Thoracic aorta (tissue), 2 donors: ENCODE measurements at regions not wholly inside any gene's neighbourhood (a gene's known extent, or its start where the extent isn't known, plus 50 kb on each side); places are given as distances from the start of the nearest gene placed in this dataset.
"Not testable (repeated sequence)": the region's sequence is repeated elsewhere in the genome, so short reads cannot be mapped to it uniquely, and the experiment has no call there.

ENCODE experiments used
- ATAC-seq: fragments of 150-250 bp; one replicate; pipeline ENCODE4 v1.8.0; 2017; ENCODE audit warnings: low read depth; ENCODE audit not compliant: insufficient number of reproducible peaks, low FRiP score
- DNase-seq: peaks from one replicate; pipeline ENCODE4 v3.0.0-alpha.2; 2020; ENCODE audit warnings: low spot score
- H3K27ac ChIP-seq, 2 donors: fragments of 200-600 bp; sonication (generic); 1 replicate in 1 of 2; 2 replicates in 1 of 2; pipeline ENCODE4 v1.5.1; 2016; ENCODE audit warnings: mild to moderate bottlenecking in 2 of 2, moderate library complexity in 2 of 2
- H3K27me3 ChIP-seq: fragments of 200-600 bp; sonication (generic); replicated peaks from 2 replicates; pipeline ENCODE4 v1.6.0; 2016; ENCODE audit warnings: mild to moderate bottlenecking; ENCODE audit not compliant: insufficient read depth
- H3K36me3 ChIP-seq: fragments of 200-600 bp; sonication (generic); one replicate; pipeline ENCODE4 v1.5.1; 2016
- H3K4me1 ChIP-seq, 2 donors: fragments of 200-600 bp; sonication (generic); 1 replicate in 1 of 2; 2 replicates in 1 of 2; pipeline versions ENCODE4 v1.5.1 to v1.6.0; 2016; ENCODE audit warnings: low read depth in 2 of 2, mild to moderate bottlenecking in 1 of 2; ENCODE audit not compliant: control insufficient read depth in 1 of 2
- H3K4me3 ChIP-seq: fragments of 200-600 bp; sonication (generic); 2 replicates; pipeline ENCODE4 v1.5.1; 2016; ENCODE audit warnings: mild to moderate bottlenecking
- H3K9me3 ChIP-seq: fragments of 200-600 bp; sonication (generic); 2 replicates; pipeline ENCODE4 v1.5.1; 2016
- CTCF ChIP-seq: fragments of 200-600 bp; sonication (generic); IDR thresholded peaks from one replicate; pipeline ENCODE4 v1.5.1; 2019; ENCODE audit warnings: antibody characterized with exemption

DNA sequence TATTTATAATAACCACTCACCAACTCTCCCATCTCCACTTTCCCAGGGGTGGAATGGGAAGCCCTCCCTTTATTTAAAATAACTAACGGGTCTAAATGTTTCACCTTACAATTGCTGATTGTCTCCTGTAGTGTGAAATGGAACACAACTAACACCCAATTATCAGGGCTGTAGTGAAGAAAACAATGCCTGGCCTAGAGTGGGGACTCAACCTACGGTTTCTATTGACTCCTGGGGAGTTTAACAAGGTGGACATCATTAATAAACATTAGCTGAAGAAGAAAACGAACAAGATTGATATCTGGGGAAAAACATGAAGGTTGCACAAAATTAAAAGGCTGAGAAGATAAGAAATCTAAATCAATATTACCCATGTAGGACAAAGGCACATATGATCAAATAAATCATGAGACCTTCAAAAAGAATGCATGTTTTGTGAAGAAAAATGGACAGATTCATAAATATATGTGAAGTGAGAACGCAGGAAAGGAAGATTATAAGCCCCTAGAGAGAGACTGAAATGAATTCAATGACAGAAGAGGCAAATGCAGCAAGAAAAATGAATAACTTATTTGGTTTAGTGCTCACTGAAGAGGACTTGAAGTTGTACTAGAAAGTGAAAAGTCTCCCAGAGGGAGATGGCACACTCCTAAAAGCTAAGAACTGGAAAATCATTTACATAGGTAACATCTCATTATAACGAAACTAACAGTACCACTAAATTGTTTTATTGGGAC is 593.0 kb upstream of the AADAT start:
- no peak overlapping the region for H3K4me3 ChIP-seq
- H3K27ac ChIP-seq, result no peak overlapping the region
- H3K9me3 ChIP-seq, result no peaks in the 10 kb centered on the region
- no peaks in the 10 kb centered on the region for H3K36me3 ChIP-seq
- no peak for TF ChIP-seq CTCF
- no peaks in the 10 kb centered on the region for H3K27me3 ChIP-seq
- H3K4me1 ChIP-seq, result no peaks in the 10 kb centered on the region
- ATAC-seq (no peak), DNase-seq (no peak)

DNA sequence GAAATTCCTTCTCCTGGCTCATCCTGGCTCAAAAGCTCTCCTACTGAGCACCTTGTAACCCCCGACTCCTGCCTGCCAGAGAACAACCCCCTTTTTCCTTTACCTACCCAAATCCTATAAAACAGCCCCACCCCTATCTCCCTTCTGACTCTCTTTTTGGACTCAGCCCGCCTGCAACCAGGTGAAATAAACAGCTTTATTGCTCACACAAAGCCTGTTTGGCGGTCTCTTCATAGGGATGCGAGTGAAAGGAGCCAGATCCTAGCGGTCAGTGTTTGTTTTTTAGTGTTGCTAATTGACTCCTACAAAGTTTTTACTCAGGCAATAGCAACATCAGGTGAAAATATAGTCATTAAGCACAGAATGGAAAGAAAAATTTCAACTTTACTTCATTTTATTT is 592.3 kb upstream of the AADAT start:
- not testable (repeated sequence) for H3K4me3 ChIP-seq, H3K9me3 ChIP-seq, DNase-seq, H3K27me3 ChIP-seq, H3K4me1 ChIP-seq, ATAC-seq, H3K36me3 ChIP-seq, H3K27ac ChIP-seq

GRCh38 chr4:170675568-170676262 is 586.0 kb upstream of the AADAT start:
- ATAC-seq (no peak), DNase-seq (no peak)
- no peaks in the 10 kb centered on the region for H3K9me3 ChIP-seq
- H3K27me3 ChIP-seq, result no peaks in the 10 kb centered on the region
- peaks cover 14 to 31% of the 10 kb centered on the region in 2 donors for H3K4me1 ChIP-seq
- TF ChIP-seq CTCF, result no peak
- no peak overlapping the region for H3K27ac ChIP-seq
- no peak overlapping the region for H3K4me3 ChIP-seq
- H3K36me3 ChIP-seq, result no peaks in the 10 kb centered on the region

DNA sequence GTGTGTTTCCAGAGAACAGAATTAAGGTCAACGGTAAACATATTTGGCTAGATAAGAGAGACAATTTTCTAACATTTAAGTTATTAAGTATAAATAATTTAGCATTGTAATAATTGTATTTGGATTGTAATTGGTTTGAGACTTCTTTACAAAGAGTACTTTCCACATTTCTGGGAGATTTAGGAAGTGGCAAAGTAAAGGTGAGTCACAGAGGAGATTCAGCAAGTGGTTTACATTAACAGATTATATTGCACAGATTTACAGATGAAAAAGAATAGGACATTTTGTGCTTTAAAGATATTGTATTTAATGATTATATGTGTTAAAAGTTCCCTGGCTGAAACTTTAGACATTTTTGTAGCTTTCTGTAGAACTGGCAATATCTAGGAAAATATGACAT is 584.4 kb upstream of the AADAT start:
- DNase-seq (no peak), ATAC-seq (no peak)
- Histone ChIP-seq H3K27me3 (no peaks in the 10 kb centered on the region), H3K4me1 (peaks cover 17 to 31% of the 10 kb centered on the region in 2 donors), H3K9me3 (no peaks in the 10 kb centered on the region), H3K27ac (peak overlapping the region; percentile 20 to 35), H3K4me3 (no peak overlapping the region), H3K36me3 (no peaks in the 10 kb centered on the region)
- TF ChIP-seq CTCF, result no peak

GRCh38 chr4:170672381-170672965 is 582.7 kb upstream of the AADAT start:
- H3K27me3 ChIP-seq, result no peaks in the 10 kb centered on the region
- no peaks in the 10 kb centered on the region for H3K36me3 ChIP-seq
- peaks cover 17 to 31% of the 10 kb centered on the region in 2 donors for H3K4me1 ChIP-seq
- TF ChIP-seq CTCF, result no peak
- peak overlapping the region in 1 of 2 donors; percentile 80 for H3K27ac ChIP-seq
- ATAC-seq (no peak), DNase-seq (no peak)
- H3K9me3 ChIP-seq, result no peaks in the 10 kb centered on the region
- H3K4me3 ChIP-seq, result no peak overlapping the region
